ENCODE measurements at regions not wholly inside any gene's neighbourhood (a gene's known extent, or its start where the extent isn't known, plus 50 kb on each side); places are given as distances from the start of the nearest gene placed in this dataset.

GRCh38 chr5:71969460-71969859, 137.8 kb upstream of the MAP1B start:
- Histone ChIP-seq H2BK12ac (ENCODE audit: low read length) (no peak overlapping the region), H3K4ac (ENCODE audit: low read depth, low read length) (no peak overlapping the region), H4K91ac (ENCODE audit: low read depth, low read length) (no peak overlapping the region), H3K36me3 (ENCODE audit: control insufficient read depth in 1 of 2, insufficient read depth in 2 of 2, low read length in 2 of 2) (no peaks in the 10 kb centered on the region), H3K4me3 (ENCODE audit: low read depth, low read length) (no peak overlapping the region), H3K27ac (ENCODE audit: low read depth, low read length) (no peak overlapping the region), H2BK120ac (ENCODE audit: insufficient read depth, low read length, poor library complexity) (no peak overlapping the region), H3K23ac (ENCODE audit: low read length) (no peak overlapping the region), H3K9me3 (ENCODE audit: insufficient read depth, low read depth, low read length) (no peaks in the 10 kb centered on the region), H3K4me2 (ENCODE audit: low read length) (no peak overlapping the region), H3K4me1 (ENCODE audit: control insufficient read depth in 1 of 2, insufficient read depth in 2 of 2, low read length in 2 of 2) (peaks cover 0 to 3% of the 10 kb centered on the region in 2 experiments), H3K18ac (ENCODE audit: low read length) (no peak overlapping the region), H4K8ac (ENCODE audit: low read depth, low read length) (no peak overlapping the region), H2AK5ac (ENCODE audit: low read length) (no peak overlapping the region), H3K27me3 (ENCODE audit: insufficient read depth, low read length) (no peaks in the 10 kb centered on the region), H3K79me1 (ENCODE audit: low read length) (no peaks in the 10 kb centered on the region), H2BK5ac (ENCODE audit: low read depth, low read length, poor library complexity) (no peak overlapping the region), H4K12ac (ENCODE audit: low read depth, low read length) (no peak overlapping the region), H2AFZ (ENCODE audit: insufficient read depth, low read length, poor library complexity) (no peak overlapping the region), H3K14ac (ENCODE audit: low read length) (no peak overlapping the region), H3K79me2 (ENCODE audit: control insufficient read depth, insufficient read depth, low read length, poor library complexity) (no peaks in the 10 kb centered on the region), H3K9ac (ENCODE audit: low read length) (no peak overlapping the region)
- WGBS (ENCODE audit: extremely low coverage, insufficient coverage, insufficient read length): no CpG with 5 or more reads among the region's 2 CpGs
- peak; percentile 48 to 77 for DNase-seq

- Histone ChIP-seq H3K9ac (ENCODE audit: low read length) (no peak overlapping the region), H4K12ac (ENCODE audit: low read depth, low read length) (no peak overlapping the region), H3K4me3 (ENCODE audit: low read depth, low read length) (no peak overlapping the region), H3K27me3 (ENCODE audit: insufficient read depth, low read length) (no peaks in the 10 kb centered on the region), H3K4me2 (ENCODE audit: low read length) (no peak overlapping the region), H3K4me1 (ENCODE audit: control insufficient read depth in 1 of 2, insufficient read depth in 2 of 2, low read length in 2 of 2) (peaks cover 0 to 3% of the 10 kb centered on the region in 2 experiments), H3K27ac (ENCODE audit: low read depth, low read length) (no peak overlapping the region), H2AK5ac (ENCODE audit: low read length) (no peak overlapping the region), H3K23ac (ENCODE audit: low read length) (no peak overlapping the region), H2BK120ac (ENCODE audit: insufficient read depth, low read length, poor library complexity) (no peak overlapping the region), H3K9me3 (ENCODE audit: insufficient read depth, low read depth, low read length) (no peaks in the 10 kb centered on the region), H4K91ac (ENCODE audit: low read depth, low read length) (no peak overlapping the region), H3K36me3 (ENCODE audit: control insufficient read depth in 1 of 2, insufficient read depth in 2 of 2, low read length in 2 of 2) (no peaks in the 10 kb centered on the region), H3K79me2 (ENCODE audit: control insufficient read depth, insufficient read depth, low read length, poor library complexity) (no peaks in the 10 kb centered on the region), H3K4ac (ENCODE audit: low read depth, low read length) (no peak overlapping the region), H3K79me1 (ENCODE audit: low read length) (no peaks in the 10 kb centered on the region), H3K18ac (ENCODE audit: low read length) (no peak overlapping the region), H3K14ac (ENCODE audit: low read length) (no peak overlapping the region), H2AFZ (ENCODE audit: insufficient read depth, low read length, poor library complexity) (no peak overlapping the region), H2BK5ac (ENCODE audit: low read depth, low read length, poor library complexity) (no peak overlapping the region), H2BK12ac (ENCODE audit: low read length) (no peak overlapping the region), H4K8ac (ENCODE audit: low read depth, low read length) (no peak overlapping the region)
- no peak for DNase-seq
- WGBS (ENCODE audit: extremely low coverage, insufficient coverage, insufficient read length): no CpG with 5 or more reads among the region's 2 CpGs
These were observed 135.4 kb upstream of the MAP1B start for GRCh38 chr5:71971862-71972261.

- no peak overlapping the region for H2AFZ ChIP-seq (ENCODE audit: insufficient read depth, low read length, poor library complexity)
- no peak overlapping the region for H3K9ac ChIP-seq (ENCODE audit: low read length)
These were observed 134.3 kb upstream of the MAP1B start for GRCh38 chr5:71972777-71973473.

GRCh38 chr5:71973563-71973962, 133.7 kb upstream of the MAP1B start:
- no peak overlapping the region for H3K4me3 ChIP-seq (ENCODE audit: low read depth, low read length)
- H3K4me2 ChIP-seq (ENCODE audit: low read length): no peak overlapping the region
- WGBS (ENCODE audit: extremely low coverage, insufficient coverage, insufficient read length): no CpG with 5 or more reads among the region's 3 CpGs
- H3K14ac ChIP-seq (ENCODE audit: low read length): no peak overlapping the region
- H3K9ac ChIP-seq (ENCODE audit: low read length): no peak overlapping the region
- no peak overlapping the region for H2BK12ac ChIP-seq (ENCODE audit: low read length)
- no peak overlapping the region for H4K12ac ChIP-seq (ENCODE audit: low read depth, low read length)
- H4K8ac ChIP-seq (ENCODE audit: low read depth, low read length): no peak overlapping the region
- no peak for DNase-seq
- no peak overlapping the region for H2AFZ ChIP-seq (ENCODE audit: insufficient read depth, low read length, poor library complexity)
- H3K27me3 ChIP-seq (ENCODE audit: insufficient read depth, low read length): no peaks in the 10 kb centered on the region
- H3K9me3 ChIP-seq (ENCODE audit: insufficient read depth, low read depth, low read length): no peaks in the 10 kb centered on the region
- H2AK5ac ChIP-seq (ENCODE audit: low read length): no peak overlapping the region
- H4K91ac ChIP-seq (ENCODE audit: low read depth, low read length): no peak overlapping the region
- peaks cover 0 to 3% of the 10 kb centered on the region in 2 experiments for H3K4me1 ChIP-seq (ENCODE audit: control insufficient read depth in 1 of 2, insufficient read depth in 2 of 2, low read length in 2 of 2)
- no peak overlapping the region for H2BK120ac ChIP-seq (ENCODE audit: insufficient read depth, low read length, poor library complexity)
- H3K79me2 ChIP-seq (ENCODE audit: control insufficient read depth, insufficient read depth, low read length, poor library complexity): no peaks in the 10 kb centered on the region
- H3K18ac ChIP-seq (ENCODE audit: low read length): no peak overlapping the region
- H3K36me3 ChIP-seq (ENCODE audit: control insufficient read depth in 1 of 2, insufficient read depth in 2 of 2, low read length in 2 of 2): no peaks in the 10 kb centered on the region
- H3K79me1 ChIP-seq (ENCODE audit: low read length): no peaks in the 10 kb centered on the region
- no peak overlapping the region for H2BK5ac ChIP-seq (ENCODE audit: low read depth, low read length, poor library complexity)
- H3K27ac ChIP-seq (ENCODE audit: low read depth, low read length): no peak overlapping the region
- H3K23ac ChIP-seq (ENCODE audit: low read length): no peak overlapping the region
- no peak overlapping the region for H3K4ac ChIP-seq (ENCODE audit: low read depth, low read length)

More at GRCh38 chr5:71972777-71973473, 134.3 kb upstream of the MAP1B start:
- Histone ChIP-seq H4K12ac (ENCODE audit: low read depth, low read length) (no peak overlapping the region), H2BK12ac (ENCODE audit: low read length) (no peak overlapping the region), H3K4me2 (ENCODE audit: low read length) (no peak overlapping the region), H2AK5ac (ENCODE audit: low read length) (no peak overlapping the region), H2BK5ac (ENCODE audit: low read depth, low read length, poor library complexity) (no peak overlapping the region), H3K23ac (ENCODE audit: low read length) (no peak overlapping the region), H3K79me1 (ENCODE audit: low read length) (no peaks in the 10 kb centered on the region), H4K91ac (ENCODE audit: low read depth, low read length) (no peak overlapping the region), H3K4ac (ENCODE audit: low read depth, low read length) (no peak overlapping the region), H3K27ac (ENCODE audit: low read depth, low read length) (no peak overlapping the region), H3K18ac (ENCODE audit: low read length) (no peak overlapping the region), H3K79me2 (ENCODE audit: control insufficient read depth, insufficient read depth, low read length, poor library complexity) (no peaks in the 10 kb centered on the region), H2BK120ac (ENCODE audit: insufficient read depth, low read length, poor library complexity) (no peak overlapping the region), H3K27me3 (ENCODE audit: insufficient read depth, low read length) (no peaks in the 10 kb centered on the region), H3K36me3 (ENCODE audit: control insufficient read depth in 1 of 2, insufficient read depth in 2 of 2, low read length in 2 of 2) (no peaks in the 10 kb centered on the region), H3K14ac (ENCODE audit: low read length) (no peak overlapping the region), H4K8ac (ENCODE audit: low read depth, low read length) (no peak overlapping the region), H3K9me3 (ENCODE audit: insufficient read depth, low read depth, low read length) (no peaks in the 10 kb centered on the region), H3K4me1 (ENCODE audit: control insufficient read depth in 1 of 2, insufficient read depth in 2 of 2, low read length in 2 of 2) (peaks cover 0 to 3% of the 10 kb centered on the region in 2 experiments), H3K4me3 (ENCODE audit: low read depth, low read length) (no peak overlapping the region)
- WGBS (ENCODE audit: extremely low coverage, insufficient coverage, insufficient read length): no CpG with 5 or more reads among the region's 8 CpGs
- no peak for DNase-seq

Data from trophoblast cell (in vitro differentiated cells and primary cell).